NB4 (cell line): ENCODE measurements at regions not wholly inside any gene's neighbourhood (a gene's known extent, or its start where the extent isn't known, plus 50 kb on each side); places are given as distances from the start of the nearest gene placed in this dataset.

Experiments used
- MYC ChIP-seq: IDR thresholded peaks from 2 replicates; pipeline ENCODE4 v1.6.1; 2011; ENCODE audit warnings: low read depth, low read length
- POLR2A ChIP-seq: IDR thresholded peaks from 2 replicates; pipeline ENCODE4 v1.6.1; 2011; ENCODE audit warnings: mild to moderate bottlenecking; ENCODE audit not compliant: insufficient read length; ENCODE audit errors: extremely low read depth
- TF ChIP-seq, protein P1 (sequence below): IDR thresholded peaks from one replicate; pipeline ENCODE4 v1.5.1; 2012; ENCODE audit warnings: low read depth, low read length
- TF ChIP-seq, protein P2 (sequence below): IDR thresholded peaks from 2 replicates; pipeline ENCODE4 v1.6.1; 2011; ENCODE audit warnings: low read depth, low read length

DNA sequence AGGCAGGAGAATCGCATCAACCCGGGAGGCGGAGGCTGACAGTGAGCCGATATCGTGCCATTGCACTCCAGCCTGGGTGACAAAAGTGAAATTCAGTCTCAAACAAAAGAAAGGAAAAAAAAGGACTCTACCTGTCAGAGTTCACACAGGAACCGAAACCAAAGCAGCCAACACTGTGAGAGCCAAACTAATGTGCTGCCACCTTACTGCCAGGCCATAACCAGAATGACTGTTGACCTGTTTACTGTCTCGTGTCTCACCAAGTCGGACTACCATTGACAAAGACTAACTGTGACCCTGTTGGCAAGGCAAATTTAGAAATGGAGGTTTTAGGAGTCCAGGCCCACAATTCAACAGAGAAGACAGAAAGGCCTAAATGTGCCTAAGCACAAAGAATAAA lies 112.4 kb downstream of the ANXA2R start:
- TF ChIP-seq, protein P1, sequence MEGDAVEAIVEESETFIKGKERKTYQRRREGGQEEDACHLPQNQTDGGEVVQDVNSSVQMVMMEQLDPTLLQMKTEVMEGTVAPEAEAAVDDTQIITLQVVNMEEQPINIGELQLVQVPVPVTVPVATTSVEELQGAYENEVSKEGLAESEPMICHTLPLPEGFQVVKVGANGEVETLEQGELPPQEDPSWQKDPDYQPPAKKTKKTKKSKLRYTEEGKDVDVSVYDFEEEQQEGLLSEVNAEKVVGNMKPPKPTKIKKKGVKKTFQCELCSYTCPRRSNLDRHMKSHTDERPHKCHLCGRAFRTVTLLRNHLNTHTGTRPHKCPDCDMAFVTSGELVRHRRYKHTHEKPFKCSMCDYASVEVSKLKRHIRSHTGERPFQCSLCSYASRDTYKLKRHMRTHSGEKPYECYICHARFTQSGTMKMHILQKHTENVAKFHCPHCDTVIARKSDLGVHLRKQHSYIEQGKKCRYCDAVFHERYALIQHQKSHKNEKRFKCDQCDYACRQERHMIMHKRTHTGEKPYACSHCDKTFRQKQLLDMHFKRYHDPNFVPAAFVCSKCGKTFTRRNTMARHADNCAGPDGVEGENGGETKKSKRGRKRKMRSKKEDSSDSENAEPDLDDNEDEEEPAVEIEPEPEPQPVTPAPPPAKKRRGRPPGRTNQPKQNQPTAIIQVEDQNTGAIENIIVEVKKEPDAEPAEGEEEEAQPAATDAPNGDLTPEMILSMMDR: no peak
- TF ChIP-seq, protein P2, sequence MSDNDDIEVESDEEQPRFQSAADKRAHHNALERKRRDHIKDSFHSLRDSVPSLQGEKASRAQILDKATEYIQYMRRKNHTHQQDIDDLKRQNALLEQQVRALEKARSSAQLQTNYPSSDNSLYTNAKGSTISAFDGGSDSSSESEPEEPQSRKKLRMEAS: no peak
- TF ChIP-seq POLR2A: no peak
- TF ChIP-seq MYC: no peak
